Transverse colon (tissue), 4 donors: ENCODE measurements at regions not wholly inside any gene's neighbourhood (a gene's known extent, or its start where the extent isn't known, plus 50 kb on each side); places are given as distances from the start of the nearest gene placed in this dataset.

ENCODE experiments used
- CTCF ChIP-seq, 5 experiments: fragments of 200-600 bp in 3 of 5; fragments of 450-650 bp in 2 of 5; sonication (generic) in 3 of 5; IDR thresholded peaks; 1 replicate in 2 of 5; 2 replicates in 3 of 5; pipeline ENCODE4 v1.5.1; 2016 to 2017; ENCODE audit warnings: antibody characterized with exemption in 5 of 5, inconsistent platforms in 3 of 5, mild to moderate bottlenecking in 2 of 5, moderate library complexity in 1 of 5
- EP300 ChIP-seq: sonication (generic); formaldehyde crosslinking; IDR thresholded peaks from one replicate; pipeline ENCODE4 v1.6.1; 2017; ENCODE audit warnings: antibody characterized with exemption, low read depth
- POLR2A ChIP-seq: fragments of 450-650 bp; IDR thresholded peaks from one replicate; pipeline ENCODE4 v1.6.1; 2016; ENCODE audit warnings: antibody characterized with exemption, mild to moderate bottlenecking, moderate library complexity
- POLR2AphosphoS5 ChIP-seq, 3 donors: sonication (generic); formaldehyde crosslinking; IDR thresholded peaks; one replicate each; pipeline ENCODE4 v1.6.1; 2016; ENCODE audit warnings: antibody characterized with exemption in 3 of 3

DNA sequence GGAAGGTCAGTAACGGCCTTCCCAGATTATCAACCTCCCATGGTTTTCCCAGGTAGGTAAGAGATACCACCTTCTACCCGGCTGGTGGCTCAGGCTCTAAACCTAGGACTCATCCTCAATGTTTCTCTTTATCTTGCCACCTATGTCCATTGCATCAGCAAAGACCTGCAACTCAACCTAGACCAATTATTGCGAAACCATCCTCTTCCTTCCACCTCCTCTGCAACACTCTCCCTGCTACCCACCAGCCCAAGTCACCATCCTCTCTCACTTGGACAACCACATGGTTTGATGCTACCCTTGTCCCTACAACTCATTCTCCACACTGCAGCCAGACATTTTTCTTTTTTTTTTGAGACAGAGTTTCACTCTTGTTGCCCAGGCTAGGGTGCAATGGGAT, 65.4 kb upstream of the GDNF start:
- no peak for TF ChIP-seq POLR2A
- no peak for TF ChIP-seq POLR2AphosphoS5 (IDR thresholded peaks at IDR 0.05)
- no peak for TF ChIP-seq CTCF (IDR thresholded peaks at IDR 0.05)
- no peak for TF ChIP-seq EP300
